ENCODE measurements at regions not wholly inside any gene's neighbourhood (a gene's known extent, or its start where the extent isn't known, plus 50 kb on each side); places are given as distances from the start of the nearest gene placed in this dataset.

- ATAC-seq (no peak), DNase-seq (ENCODE audit: low read depth, low spot score) (no peak)
- Histone ChIP-seq H3K9me3 (ENCODE audit: control insufficient read depth, insufficient read depth, low read depth, low read length) (no peaks in the 10 kb centered on the region), H3K36me3 (ENCODE audit: control insufficient read depth, insufficient read depth, low read length) (no peaks in the 10 kb centered on the region), H3K27ac (ENCODE audit: low read length) (no peak overlapping the region), H3K27me3 (ENCODE audit: control insufficient read depth, insufficient read depth, low read length) (no peaks in the 10 kb centered on the region), H3K4me1 (ENCODE audit: control insufficient read depth, insufficient read depth, low read length) (no peaks in the 10 kb centered on the region), H3K4me3 (ENCODE audit: low read depth in 2 of 2, low read length in 2 of 2) (no peak overlapping the region)
- intact Hi-C loops (cut with micrococcal nuclease; ENCODE audit: unreplicated experiment) (no loop called here), in situ Hi-C loops (cut with HindIII; ENCODE audit: low pct_unique_long_range_greater_than_20kb, low sequenced_read_pairs) (no loop called here)
- ChIA-PET CTCF (no interaction called here), POLR2A (no interaction called here)
- TF ChIP-seq POLR2AphosphoS5 (IDR thresholded peaks at IDR 0.05; ENCODE audit: low read depth, low read length) (no peak), SIN3A (IDR thresholded peaks at IDR 0.05; ENCODE audit: borderline replicate concordance, insufficient read depth, low read depth, low read length) (no peak), CTCF (IDR thresholded peaks at IDR 0.05) (no peak), REST (IDR thresholded peaks at IDR 0.05; ENCODE audit: insufficient read depth in 1 of 2, low read depth in 2 of 2, low read length in 1 of 2) (no peak), TCF7L2 (IDR thresholded peaks at IDR 0.05; ENCODE audit: low read depth, low read length) (no peak)
- BruUV-seq (replicated peaks), result no TSS peak
Observed at GRCh38 chr5:38119836-38120235, 138.5 kb upstream of the EGFLAM start.

- POLR2A ChIA-PET, result no interaction called here
- Histone ChIP-seq H3K4me3 (ENCODE audit: low read depth in 2 of 2, low read length in 2 of 2) (no peak overlapping the region), H3K36me3 (ENCODE audit: control insufficient read depth, insufficient read depth, low read length) (no peaks in the 10 kb centered on the region), H3K27ac (ENCODE audit: low read length) (no peak overlapping the region), H3K4me1 (ENCODE audit: control insufficient read depth, insufficient read depth, low read length) (no peaks in the 10 kb centered on the region), H3K9me3 (ENCODE audit: control insufficient read depth, insufficient read depth, low read depth, low read length) (no peaks in the 10 kb centered on the region), H3K27me3 (ENCODE audit: control insufficient read depth, insufficient read depth, low read length) (no peaks in the 10 kb centered on the region; the same call in 1 of the 2 replicates)
- ATAC-seq (no peak), DNase-seq (ENCODE audit: low read depth, low spot score) (no peak)
- intact Hi-C loops (cut with micrococcal nuclease; ENCODE audit: unreplicated experiment) (no loop called here), in situ Hi-C loops (cut with HindIII; ENCODE audit: low pct_unique_long_range_greater_than_20kb, low sequenced_read_pairs) (no loop called here)
- CTCF ChIA-PET, result no interaction called here
- BruUV-seq (replicated peaks), result no TSS peak
- no peak for TF ChIP-seq TCF7L2 (IDR thresholded peaks at IDR 0.05; ENCODE audit: low read depth, low read length)
- no peak for TF ChIP-seq CTCF (IDR thresholded peaks at IDR 0.05)
- TF ChIP-seq REST (IDR thresholded peaks at IDR 0.05; ENCODE audit: insufficient read depth in 1 of 2, low read depth in 2 of 2, low read length in 1 of 2), result no peak
- no peak for TF ChIP-seq SIN3A (IDR thresholded peaks at IDR 0.05; ENCODE audit: borderline replicate concordance, insufficient read depth, low read depth, low read length)
- TF ChIP-seq POLR2AphosphoS5 (IDR thresholded peaks at IDR 0.05; ENCODE audit: low read depth, low read length), result no peak
Observed at GRCh38 chr5:38117784-38118479, 140.4 kb upstream of the EGFLAM start.
